ENCODE measurements at regions not wholly inside any gene's neighbourhood (a gene's known extent, or its start where the extent isn't known, plus 50 kb on each side); places are given as distances from the start of the nearest gene placed in this dataset.

GRCh38 chr10:45532480-45532879, 140.1 kb downstream of the ZFAND4 start:
- TF ChIP-seq CTCF (IDR thresholded peaks at IDR 0.05; ENCODE audit: low read depth, low read length, missing input control) (no peak), MAX (IDR thresholded peaks at IDR 0.05) (no peak), SP1 (IDR thresholded peaks at IDR 0.05) (no peak), REST (IDR thresholded peaks at IDR 0.05) (no peak), EGR1 (IDR thresholded peaks at IDR 0.05; ENCODE audit: low read depth in 2 of 2) (no peak), ZBTB33 (IDR thresholded peaks at IDR 0.05) (no peak), YY1 (IDR thresholded peaks at IDR 0.05) (no peak), ATF3 (IDR thresholded peaks at IDR 0.05) (no peak), TAF1 (conservative IDR thresholded peaks at IDR 0.05) (no peak), RXRA (IDR thresholded peaks at IDR 0.05) (no peak), GABPA (IDR thresholded peaks at IDR 0.05 in 1 of 2, conservative IDR thresholded peaks at IDR 0.05 in 1 of 2) (no peak), HNF4G (IDR thresholded peaks at IDR 0.05) (no peak), FOXA2 (IDR thresholded peaks at IDR 0.05) (no peak), RAD21 (IDR thresholded peaks at IDR 0.05) (no peak)

All from liver (tissue), 3 donors.